Calu3 (cell line): ENCODE measurements at regions not wholly inside any gene's neighbourhood (a gene's known extent, or its start where the extent isn't known, plus 50 kb on each side); places are given as distances from the start of the nearest gene placed in this dataset.

Experiments
- BruUV-seq: library from RNA; stranded (reverse); fragments of 400-500 nt; replicated peaks from 2 replicates; lab custom pipeline; 2021; lab: Mats Ljungman, UMichigan
- CTCF ChIA-PET: fragments of 300-600 bp; sonication (Branson Sonifier 250); formaldehyde crosslinking; loops from one replicate; lab custom pipeline; 2022; ENCODE audit warnings: antibody characterized with exemption; lab: Charles Lee
- DNase-seq: peaks from one replicate; pipeline ENCODE4 v3.0.0; 2022
- H3K27ac Mint-ChIP-seq: one replicate; pipeline ENCODE4 v1.8.0; 2022; ENCODE audit warnings: mixed read lengths; ENCODE audit not compliant: unreplicated experiment
- H3K27me3 Mint-ChIP-seq: one replicate; pipeline ENCODE4 v1.8.0; 2022; ENCODE audit warnings: mixed read lengths; ENCODE audit not compliant: unreplicated experiment
- H3K36me3 Mint-ChIP-seq: one replicate; pipeline ENCODE4 v1.8.0; 2022; ENCODE audit warnings: mild to moderate bottlenecking, moderate library complexity, mixed read lengths; ENCODE audit not compliant: insufficient read depth, unreplicated experiment
- H3K4me1 Mint-ChIP-seq: one replicate; pipeline ENCODE4 v1.8.0; 2022; ENCODE audit warnings: mild to moderate bottlenecking, low read depth, mixed read lengths; ENCODE audit not compliant: unreplicated experiment
- H3K4me3 Mint-ChIP-seq: one replicate; pipeline ENCODE4 v1.8.0; 2022; ENCODE audit warnings: mild to moderate bottlenecking, low read depth, moderate library complexity, mixed read lengths; ENCODE audit not compliant: unreplicated experiment
- H3K9me3 Mint-ChIP-seq: one replicate; pipeline ENCODE4 v1.8.0; 2022; ENCODE audit warnings: low read depth, mixed read lengths; ENCODE audit not compliant: unreplicated experiment
- intact Hi-C: fragments of 100-400 bp; cut with micrococcal nuclease; formaldehyde crosslinking; loops from one replicate; pipeline ENCODE4 v1.10.0; 2022; ENCODE audit not compliant: unreplicated experiment
- TF ChIP-seq, protein P1 (sequence below): fragments of 200-600 bp; IDR thresholded peaks from one replicate; pipeline ENCODE4 v1.8.0; 2022; ENCODE audit warnings: antibody characterized with exemption; ENCODE audit not compliant: unreplicated experiment

DNA sequence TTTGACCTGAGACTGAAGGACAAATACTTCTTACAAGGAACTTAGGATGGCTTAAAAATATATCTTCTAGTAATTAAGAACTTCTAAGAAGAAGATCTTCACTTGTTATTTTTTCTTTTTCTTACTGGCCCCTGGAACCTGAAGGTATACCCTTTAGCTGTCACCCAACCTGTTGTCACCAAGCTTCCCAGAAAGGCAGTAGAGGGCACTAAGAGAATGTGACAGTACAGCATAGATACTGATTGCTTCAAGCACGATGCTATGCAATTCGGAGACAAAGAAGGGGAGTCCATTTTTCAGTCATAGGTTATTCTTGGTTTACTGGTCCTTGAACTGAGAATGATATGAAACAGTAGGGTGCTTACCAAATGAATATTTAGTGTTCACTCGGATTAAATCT is 208.3 kb upstream of the PCDH9 start:
- Mint-ChIP-seq H3K4me3 (no peak overlapping the region), H3K27me3 (no peaks in the 10 kb centered on the region), H3K9me3 (no peaks in the 10 kb centered on the region), H3K27ac (no peak overlapping the region), H3K36me3 (no peaks in the 10 kb centered on the region), H3K4me1 (no peaks in the 10 kb centered on the region)
- TF ChIP-seq, protein P1, sequence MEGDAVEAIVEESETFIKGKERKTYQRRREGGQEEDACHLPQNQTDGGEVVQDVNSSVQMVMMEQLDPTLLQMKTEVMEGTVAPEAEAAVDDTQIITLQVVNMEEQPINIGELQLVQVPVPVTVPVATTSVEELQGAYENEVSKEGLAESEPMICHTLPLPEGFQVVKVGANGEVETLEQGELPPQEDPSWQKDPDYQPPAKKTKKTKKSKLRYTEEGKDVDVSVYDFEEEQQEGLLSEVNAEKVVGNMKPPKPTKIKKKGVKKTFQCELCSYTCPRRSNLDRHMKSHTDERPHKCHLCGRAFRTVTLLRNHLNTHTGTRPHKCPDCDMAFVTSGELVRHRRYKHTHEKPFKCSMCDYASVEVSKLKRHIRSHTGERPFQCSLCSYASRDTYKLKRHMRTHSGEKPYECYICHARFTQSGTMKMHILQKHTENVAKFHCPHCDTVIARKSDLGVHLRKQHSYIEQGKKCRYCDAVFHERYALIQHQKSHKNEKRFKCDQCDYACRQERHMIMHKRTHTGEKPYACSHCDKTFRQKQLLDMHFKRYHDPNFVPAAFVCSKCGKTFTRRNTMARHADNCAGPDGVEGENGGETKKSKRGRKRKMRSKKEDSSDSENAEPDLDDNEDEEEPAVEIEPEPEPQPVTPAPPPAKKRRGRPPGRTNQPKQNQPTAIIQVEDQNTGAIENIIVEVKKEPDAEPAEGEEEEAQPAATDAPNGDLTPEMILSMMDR: no peak
- no peak for DNase-seq
- CTCF ChIA-PET: no interaction called here
- no TSS peak for BruUV-seq
- intact Hi-C loops: no loop called here

DNA sequence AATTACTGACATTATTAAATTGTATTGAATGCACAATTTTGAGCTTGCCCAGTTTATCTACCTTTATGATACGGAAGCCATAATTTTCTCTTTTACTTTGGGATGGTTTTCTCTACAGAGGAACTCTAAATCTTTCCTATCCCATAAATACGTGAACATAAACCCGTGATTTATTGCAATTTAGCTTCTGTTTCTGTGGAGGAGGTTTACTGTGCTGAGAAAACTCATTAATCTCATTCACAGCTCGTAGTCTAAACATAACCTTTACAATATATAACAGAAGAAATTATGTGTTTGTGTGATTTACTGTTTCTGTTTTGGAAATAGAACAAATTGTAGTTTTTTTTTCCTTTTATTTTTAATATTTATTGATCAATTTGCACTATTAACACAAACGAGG is 207.1 kb upstream of the PCDH9 start:
- TF ChIP-seq, protein P1: no peak
- no TSS peak for BruUV-seq
- CTCF ChIA-PET: no interaction called here
- H3K9me3 Mint-ChIP-seq: no peaks in the 10 kb centered on the region
- no peak for DNase-seq
- H3K4me1 Mint-ChIP-seq: no peaks in the 10 kb centered on the region
- H3K36me3 Mint-ChIP-seq: no peaks in the 10 kb centered on the region
- no peaks in the 10 kb centered on the region for H3K27me3 Mint-ChIP-seq
- intact Hi-C loops: no loop called here
- H3K4me3 Mint-ChIP-seq: no peak overlapping the region
- H3K27ac Mint-ChIP-seq: no peak overlapping the region

DNA sequence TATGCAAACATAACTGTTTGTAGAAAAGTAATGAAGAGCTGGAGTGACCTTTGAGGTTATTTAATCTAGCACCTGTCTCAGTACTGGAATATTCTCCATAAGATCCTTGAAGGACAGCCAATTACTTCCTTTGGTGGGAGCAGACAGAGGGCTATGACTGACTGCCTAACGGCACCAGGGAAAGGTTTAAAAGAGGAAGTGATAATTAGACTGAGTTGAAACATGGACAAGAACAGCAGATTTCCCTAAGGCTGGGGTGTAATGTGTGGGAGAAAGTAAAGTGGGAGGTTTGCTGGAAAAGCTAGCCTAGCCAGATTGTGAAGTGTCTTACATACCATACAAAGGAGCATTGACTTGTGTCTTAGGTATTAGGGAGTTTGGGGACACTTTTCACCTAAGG is 191.3 kb upstream of the PCDH9 start:
- no peak for DNase-seq
- CTCF ChIA-PET: no interaction called here
- no peak overlapping the region for H3K27ac Mint-ChIP-seq
- no peaks in the 10 kb centered on the region for H3K4me1 Mint-ChIP-seq
- TF ChIP-seq, protein P1: no peak
- intact Hi-C loops: no loop called here
- no peaks in the 10 kb centered on the region for H3K9me3 Mint-ChIP-seq
- no peaks in the 10 kb centered on the region for H3K36me3 Mint-ChIP-seq
- no peaks in the 10 kb centered on the region for H3K27me3 Mint-ChIP-seq
- no TSS peak for BruUV-seq
- no peak overlapping the region for H3K4me3 Mint-ChIP-seq

DNA sequence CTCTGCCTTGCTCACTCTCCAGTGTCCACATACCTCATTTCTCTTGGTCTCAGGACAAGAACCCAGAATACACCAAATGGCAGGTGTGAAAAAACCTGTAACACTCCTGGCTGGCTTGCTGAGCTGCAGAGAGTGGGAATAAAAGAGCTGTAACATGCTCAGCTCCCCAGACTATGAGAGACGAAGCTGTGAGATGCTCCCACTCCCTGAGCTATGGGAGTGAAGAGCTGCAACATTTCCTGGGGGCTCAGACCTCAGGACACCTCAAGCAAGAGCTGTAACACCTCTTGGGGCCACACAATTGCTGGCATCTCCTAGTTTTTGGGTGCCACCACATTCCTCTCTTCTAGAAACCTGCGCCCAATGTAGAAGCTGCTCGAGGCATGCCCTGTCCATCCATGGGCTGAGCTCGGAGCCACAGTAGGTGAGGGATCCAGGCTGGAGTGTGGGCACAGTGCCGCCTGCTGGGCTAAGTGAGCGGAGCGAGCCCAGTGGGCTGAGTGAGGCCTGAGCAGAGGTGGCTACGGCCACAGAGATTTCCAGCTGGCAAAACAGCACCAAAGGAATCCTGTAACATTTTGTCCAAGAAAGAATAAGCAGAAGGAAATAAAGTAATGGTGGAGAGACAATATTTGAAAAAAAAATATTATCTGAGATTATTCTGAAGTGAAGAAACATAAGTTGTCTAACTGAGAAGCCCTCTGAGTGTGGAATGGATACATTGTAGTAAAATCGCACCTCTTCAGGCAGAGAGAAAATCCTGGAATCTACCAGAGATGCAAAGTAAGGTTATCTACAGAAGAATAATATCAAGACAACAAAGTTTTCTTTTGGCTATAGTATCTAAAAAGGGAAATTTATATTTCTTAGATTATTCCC is 186.2 kb upstream of the PCDH9 start:
- BruUV-seq: no TSS peak
- no peaks in the 10 kb centered on the region for H3K36me3 Mint-ChIP-seq
- no peaks in the 10 kb centered on the region for H3K4me1 Mint-ChIP-seq
- CTCF ChIA-PET: no interaction called here
- TF ChIP-seq, protein P1: no peak
- intact Hi-C loops: no loop called here
- H3K9me3 Mint-ChIP-seq: no peaks in the 10 kb centered on the region
- DNase-seq: peak; percentile 6
- H3K4me3 Mint-ChIP-seq: no peak overlapping the region
- H3K27me3 Mint-ChIP-seq: no peaks in the 10 kb centered on the region
- H3K27ac Mint-ChIP-seq: no peak overlapping the region
